Upper lobe of left lung (tissue), 6 donors: ENCODE measurements at regions not wholly inside any gene's neighbourhood (a gene's known extent, or its start where the extent isn't known, plus 50 kb on each side); places are given as distances from the start of the nearest gene placed in this dataset.
A peak's percentile ranks its signal among the peaks of the same experiment; 100 is the strongest.

ENCODE experiments used
- ATAC-seq, 2 donors: fragments of 200-7000 bp; cut with Tn5 transposase; one replicate each; pipeline ENCODE4 v1.9.1; 2022; ENCODE audit warnings: mild to moderate bottlenecking in 2 of 2, moderate library complexity in 2 of 2; ENCODE audit not compliant: low FRiP score in 2 of 2
- DNase-seq, 2 donors: peaks; one replicate each; pipeline ENCODE4 v3.0.0-alpha.2; 2019 to 2020
- H3K27ac ChIP-seq, 4 donors: fragments of 200-600 bp; sonication (generic); one replicate each; pipeline ENCODE4 v1.5.1; 2016 to 2019
- H3K27me3 ChIP-seq, 4 donors: fragments of 200-600 bp; sonication (generic); one replicate each; pipeline ENCODE4 v1.5.1; 2017 to 2019
- H3K36me3 ChIP-seq, 4 donors: fragments of 200-600 bp; sonication (generic); one replicate each; pipeline ENCODE4 v1.5.1; 2016 to 2019
- H3K4me1 ChIP-seq, 4 donors: fragments of 200-600 bp; sonication (generic); one replicate each; pipeline ENCODE4 v1.5.1; 2018 to 2019
- H3K4me3 ChIP-seq, 4 donors: fragments of 200-600 bp; sonication (generic); one replicate each; pipeline ENCODE4 v1.5.1; 2017 to 2019; ENCODE audit warnings: mild to moderate bottlenecking in 2 of 4, moderate library complexity in 1 of 4
- H3K9me3 ChIP-seq, 4 donors: fragments of 200-600 bp; sonication (generic); one replicate each; pipeline ENCODE4 v1.5.1; 2018 to 2019
- EP300 ChIP-seq, 4 donors: sonication (generic); formaldehyde crosslinking; IDR thresholded peaks; one replicate each; pipeline ENCODE4 v1.5.1; 2017; ENCODE audit warnings: antibody characterized with exemption in 4 of 4, control low read depth in 2 of 4
- POLR2A ChIP-seq, 4 donors: fragments of 450-650 bp; IDR thresholded peaks; one replicate each; pipeline ENCODE4 v1.5.1; 2016 to 2017; ENCODE audit warnings: antibody characterized with exemption in 4 of 4, mild to moderate bottlenecking in 2 of 4
- POLR2AphosphoS5 ChIP-seq, 2 donors: sonication (generic); formaldehyde crosslinking; IDR thresholded peaks; one replicate each; pipeline ENCODE4 v1.5.1; 2017; ENCODE audit warnings: antibody characterized with exemption in 2 of 2
- WGBS, 2 donors: methylation state at CpG; one replicate each; pipeline ENCODE4 v1.1.5; 2017 to 2018; 5-methylcytosine and 5-hydroxymethylcytosine counted together
- TF ChIP-seq, protein P1 (sequence below), 6 experiments: fragments of 450-650 bp in 4 of 6; fragments of 200-600 bp in 2 of 6; sonication (generic) in 2 of 6; IDR thresholded peaks; one replicate each; pipeline ENCODE4 v1.5.1; 2016 to 2019; ENCODE audit warnings: antibody characterized with exemption in 6 of 6
- donor health status: DM: no; HTN: no; CAD: no; lungs with moderate emphysema.
- donor health status: DM: no; HTN: yes; CAD: no; lungs with severe emphysema.

GRCh38 chr6:133707456-133707855 is 181.5 kb upstream of the TCF21 start:
- no peak overlapping the region for H3K4me3 ChIP-seq
- H3K9me3 ChIP-seq = no peaks in the 10 kb centered on the region
- no peaks in the 10 kb centered on the region for H3K27me3 ChIP-seq
- DNase-seq (no peak), ATAC-seq (peak in 1 of 2 donors; percentile 22)
- H3K27ac ChIP-seq = no peak overlapping the region
- 33 to 37% methylated on average over 4 of the region's 4 CpGs for WGBS, 2 donors
- TF ChIP-seq POLR2AphosphoS5 (IDR thresholded peaks at IDR 0.05) (no peak), POLR2A (IDR thresholded peaks at IDR 0.05) (no peak), EP300 (IDR thresholded peaks at IDR 0.05) (no peak)
- TF ChIP-seq, protein P1, sequence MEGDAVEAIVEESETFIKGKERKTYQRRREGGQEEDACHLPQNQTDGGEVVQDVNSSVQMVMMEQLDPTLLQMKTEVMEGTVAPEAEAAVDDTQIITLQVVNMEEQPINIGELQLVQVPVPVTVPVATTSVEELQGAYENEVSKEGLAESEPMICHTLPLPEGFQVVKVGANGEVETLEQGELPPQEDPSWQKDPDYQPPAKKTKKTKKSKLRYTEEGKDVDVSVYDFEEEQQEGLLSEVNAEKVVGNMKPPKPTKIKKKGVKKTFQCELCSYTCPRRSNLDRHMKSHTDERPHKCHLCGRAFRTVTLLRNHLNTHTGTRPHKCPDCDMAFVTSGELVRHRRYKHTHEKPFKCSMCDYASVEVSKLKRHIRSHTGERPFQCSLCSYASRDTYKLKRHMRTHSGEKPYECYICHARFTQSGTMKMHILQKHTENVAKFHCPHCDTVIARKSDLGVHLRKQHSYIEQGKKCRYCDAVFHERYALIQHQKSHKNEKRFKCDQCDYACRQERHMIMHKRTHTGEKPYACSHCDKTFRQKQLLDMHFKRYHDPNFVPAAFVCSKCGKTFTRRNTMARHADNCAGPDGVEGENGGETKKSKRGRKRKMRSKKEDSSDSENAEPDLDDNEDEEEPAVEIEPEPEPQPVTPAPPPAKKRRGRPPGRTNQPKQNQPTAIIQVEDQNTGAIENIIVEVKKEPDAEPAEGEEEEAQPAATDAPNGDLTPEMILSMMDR (IDR thresholded peaks at IDR 0.05) = no peak
- no peaks in the 10 kb centered on the region for H3K4me1 ChIP-seq
- H3K36me3 ChIP-seq = no peaks in the 10 kb centered on the region

DNA sequence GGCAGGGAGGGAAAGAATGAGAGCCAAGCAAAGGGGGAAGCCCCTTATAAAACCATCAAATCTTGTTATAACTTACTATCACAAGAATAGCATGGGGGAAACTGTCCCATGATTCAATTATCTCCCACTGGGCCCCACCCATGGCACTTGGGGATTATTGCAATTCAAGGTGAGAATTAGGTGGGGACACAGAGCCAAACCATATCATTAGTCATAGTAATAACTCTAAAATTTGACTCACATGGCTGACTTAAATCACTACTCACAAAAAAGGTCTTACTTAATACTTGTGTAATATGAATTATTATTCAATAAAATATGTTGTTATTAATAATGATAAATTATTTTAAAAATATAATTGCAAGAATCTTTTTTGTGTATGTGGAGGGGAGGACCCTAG is 178.1 kb upstream of the TCF21 start:
- H3K36me3 ChIP-seq = no peaks in the 10 kb centered on the region
- DNase-seq (no peak), ATAC-seq (no peak)
- H3K4me1 ChIP-seq = no peaks in the 10 kb centered on the region
- TF ChIP-seq, protein P1 (IDR thresholded peaks at IDR 0.05) = no peak
- TF ChIP-seq POLR2A (IDR thresholded peaks at IDR 0.05) (no peak), EP300 (IDR thresholded peaks at IDR 0.05) (no peak), POLR2AphosphoS5 (IDR thresholded peaks at IDR 0.05) (no peak)
- no peak overlapping the region for H3K27ac ChIP-seq
- no peaks in the 10 kb centered on the region for H3K9me3 ChIP-seq
- no peak overlapping the region for H3K4me3 ChIP-seq
- H3K27me3 ChIP-seq = no peaks in the 10 kb centered on the region

DNA sequence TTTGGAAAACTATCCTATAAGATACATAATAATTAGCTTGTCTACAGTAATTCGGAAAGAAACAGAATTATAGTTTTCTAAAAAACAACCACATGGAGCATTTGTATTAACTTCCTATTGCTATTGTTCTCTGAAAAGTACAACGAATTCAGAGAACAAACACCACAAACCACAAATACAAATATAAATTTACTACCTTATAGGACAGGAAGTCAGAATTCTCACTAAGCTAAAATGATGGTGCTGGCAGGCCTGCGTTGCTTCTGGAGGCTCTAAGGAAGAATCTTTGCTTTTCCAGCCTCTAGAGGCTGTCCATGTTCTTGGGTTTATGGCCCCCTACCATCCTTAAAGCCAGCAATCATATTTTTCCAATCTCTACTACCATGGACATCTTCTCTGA is 173.6 kb upstream of the TCF21 start:
- WGBS, 2 donors = 60 to 66% methylated on average over 3 of the region's 3 CpGs
- Histone ChIP-seq H3K27me3 (no peaks in the 10 kb centered on the region), H3K9me3 (no peaks in the 10 kb centered on the region), H3K4me3 (no peak overlapping the region), H3K36me3 (no peaks in the 10 kb centered on the region), H3K27ac (no peak overlapping the region), H3K4me1 (no peaks in the 10 kb centered on the region)
- no peak for DNase-seq
- ATAC-seq = no peak
- TF ChIP-seq POLR2A (IDR thresholded peaks at IDR 0.05) (no peak), EP300 (IDR thresholded peaks at IDR 0.05) (no peak), POLR2AphosphoS5 (IDR thresholded peaks at IDR 0.05) (no peak)
- TF ChIP-seq, protein P1 (IDR thresholded peaks at IDR 0.05) = no peak

DNA sequence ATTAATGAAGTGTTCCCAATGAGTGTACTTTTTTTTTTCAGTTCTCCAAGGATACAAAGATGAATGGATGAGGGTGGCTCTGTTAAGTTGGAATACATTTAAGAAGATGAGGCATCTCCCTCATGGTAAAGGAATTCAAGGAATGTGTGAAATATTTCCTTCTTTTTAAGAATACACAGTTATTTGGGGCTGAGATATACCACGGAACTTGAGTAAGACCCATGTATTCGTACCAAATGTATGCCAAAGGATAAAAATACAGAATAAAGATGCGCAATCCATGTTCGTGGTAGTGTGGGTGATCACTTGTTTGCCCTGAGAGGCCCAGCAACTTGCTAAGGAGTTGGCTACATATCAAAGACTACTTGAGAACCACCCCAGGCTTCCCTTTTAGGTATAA is 164.2 kb upstream of the TCF21 start:
- no peak for DNase-seq
- Histone ChIP-seq H3K4me3 (no peak overlapping the region), H3K36me3 (no peaks in the 10 kb centered on the region), H3K9me3 (no peaks in the 10 kb centered on the region), H3K27ac (no peak overlapping the region), H3K27me3 (no peaks in the 10 kb centered on the region), H3K4me1 (no peaks in the 10 kb centered on the region)
- no peak for ATAC-seq
- WGBS, 2 donors = 68 to 75% methylated on average over 4 of the region's 4 CpGs
- TF ChIP-seq POLR2A (IDR thresholded peaks at IDR 0.05) = no peak
- no peak for TF ChIP-seq EP300 (IDR thresholded peaks at IDR 0.05)
- TF ChIP-seq, protein P1 (IDR thresholded peaks at IDR 0.05) = no peak
- TF ChIP-seq POLR2AphosphoS5 (IDR thresholded peaks at IDR 0.05) = no peak

GRCh38 chr6:133726188-133726587 is 162.7 kb upstream of the TCF21 start:
- Histone ChIP-seq H3K36me3 (no peaks in the 10 kb centered on the region), H3K4me3 (no peak overlapping the region), H3K27ac (no peak overlapping the region), H3K9me3 (no peaks in the 10 kb centered on the region), H3K27me3 (no peaks in the 10 kb centered on the region), H3K4me1 (no peaks in the 10 kb centered on the region)
- no peak for DNase-seq
- ATAC-seq = no peak
- 77 to 80% methylated on average over 2 of the region's 2 CpGs for WGBS, 2 donors
- no peak for TF ChIP-seq POLR2AphosphoS5 (IDR thresholded peaks at IDR 0.05)
- TF ChIP-seq, protein P1 (IDR thresholded peaks at IDR 0.05) = no peak
- TF ChIP-seq EP300 (IDR thresholded peaks at IDR 0.05) = no peak
- no peak for TF ChIP-seq POLR2A (IDR thresholded peaks at IDR 0.05)
